KOPT-K1 (cell line): ENCODE measurements at regions not wholly inside any gene's neighbourhood (a gene's known extent, or its start where the extent isn't known, plus 50 kb on each side); places are given as distances from the start of the nearest gene placed in this dataset.

Source experiments
- H3K27ac ChIP-seq: fragments of 200-600 bp; sonication (generic); 2 replicates; pipeline ENCODE4 v1.5.1; 2016; ENCODE audit warnings: antibody characterized with exemption, mild to moderate bottlenecking, low read depth, low read length; ENCODE audit not compliant: poor library complexity, severe bottlenecking
- H3K36me3 ChIP-seq: fragments of 200-600 bp; sonication (generic); 2 replicates; pipeline ENCODE4 v1.5.1; 2017; ENCODE audit warnings: antibody characterized with exemption, mild to moderate bottlenecking, low read length, moderate library complexity; ENCODE audit not compliant: insufficient read depth
- H3K9me3 ChIP-seq: fragments of 200-600 bp; sonication (generic); 2 replicates; pipeline ENCODE4 v1.5.1; 2017; ENCODE audit warnings: antibody characterized with exemption, low read length, mild to moderate bottlenecking; ENCODE audit not compliant: insufficient read depth, poor library complexity, severe bottlenecking

GRCh38 chr14:105844810-105845724 lies 318.7 kb downstream of the TMEM121 start:
- H3K27ac ChIP-seq = no peak overlapping the region
- H3K9me3 ChIP-seq = no peaks in the 10 kb centered on the region
- H3K36me3 ChIP-seq = no peaks in the 10 kb centered on the region

DNA sequence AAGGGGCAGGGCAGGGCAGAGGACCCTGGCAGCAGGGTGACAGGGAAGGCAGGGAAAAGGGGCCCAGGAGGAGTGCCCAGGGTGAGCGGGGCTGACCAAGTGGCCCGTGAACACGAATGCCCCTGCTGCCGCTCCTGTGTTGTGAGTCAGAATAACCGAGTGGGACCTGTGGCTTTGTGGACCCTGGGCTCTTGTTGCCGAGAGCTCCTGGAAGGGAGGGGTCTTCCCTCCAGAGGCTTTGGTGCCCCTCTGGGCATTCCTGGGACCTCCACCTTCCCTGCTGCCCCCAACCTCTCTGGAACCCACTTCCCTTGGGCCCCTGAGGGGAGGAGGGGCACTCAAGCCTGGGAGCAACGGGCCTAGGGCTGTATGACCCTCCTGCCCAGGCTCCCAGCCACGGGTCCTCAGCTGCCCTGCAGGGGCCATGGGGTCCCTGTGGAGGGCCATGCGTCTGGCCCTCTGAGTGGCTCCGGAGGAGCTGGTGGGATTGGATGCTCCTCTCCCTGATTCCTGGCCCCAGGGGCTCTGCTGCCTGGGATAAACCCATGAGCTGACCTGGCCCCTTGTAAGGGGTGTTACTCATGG lies 319.4 kb downstream of the TMEM121 start:
- Histone ChIP-seq H3K9me3 (no peaks in the 10 kb centered on the region), H3K36me3 (no peaks in the 10 kb centered on the region), H3K27ac (no peak overlapping the region)

- no peak overlapping the region for H3K27ac ChIP-seq
- no peaks in the 10 kb centered on the region for H3K9me3 ChIP-seq
- no peaks in the 10 kb centered on the region for H3K36me3 ChIP-seq
Measured at GRCh38 chr14:105846312-105846711, 319.9 kb downstream of the TMEM121 start.

DNA sequence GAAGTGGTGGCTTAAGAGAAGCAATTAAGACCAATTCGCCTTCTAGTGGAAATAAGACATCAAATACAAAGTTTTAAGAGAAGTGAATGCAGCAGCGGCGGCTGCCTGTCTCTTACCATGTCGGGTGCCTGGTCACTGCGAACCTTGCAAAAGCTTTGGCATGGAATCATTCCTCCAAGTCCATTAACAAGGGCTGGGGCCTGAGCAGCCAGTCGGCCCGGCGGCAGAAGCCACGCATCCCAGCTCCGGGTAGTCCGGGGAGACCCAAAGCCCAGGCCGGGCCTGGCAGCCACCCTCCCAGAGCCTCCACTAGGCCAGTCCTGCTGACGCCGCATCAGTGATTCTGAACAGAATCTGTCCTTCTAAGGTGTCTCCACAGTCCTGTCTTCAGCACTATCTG lies 321.0 kb downstream of the TMEM121 start:
- Histone ChIP-seq H3K27ac (no peak overlapping the region), H3K36me3 (no peaks in the 10 kb centered on the region), H3K9me3 (no peaks in the 10 kb centered on the region)

- H3K27ac ChIP-seq = no peak overlapping the region
- H3K36me3 ChIP-seq = no peaks in the 10 kb centered on the region
- no peaks in the 10 kb centered on the region for H3K9me3 ChIP-seq
Measured at GRCh38 chr14:105848570-105848969, 322.2 kb downstream of the TMEM121 start.

DNA sequence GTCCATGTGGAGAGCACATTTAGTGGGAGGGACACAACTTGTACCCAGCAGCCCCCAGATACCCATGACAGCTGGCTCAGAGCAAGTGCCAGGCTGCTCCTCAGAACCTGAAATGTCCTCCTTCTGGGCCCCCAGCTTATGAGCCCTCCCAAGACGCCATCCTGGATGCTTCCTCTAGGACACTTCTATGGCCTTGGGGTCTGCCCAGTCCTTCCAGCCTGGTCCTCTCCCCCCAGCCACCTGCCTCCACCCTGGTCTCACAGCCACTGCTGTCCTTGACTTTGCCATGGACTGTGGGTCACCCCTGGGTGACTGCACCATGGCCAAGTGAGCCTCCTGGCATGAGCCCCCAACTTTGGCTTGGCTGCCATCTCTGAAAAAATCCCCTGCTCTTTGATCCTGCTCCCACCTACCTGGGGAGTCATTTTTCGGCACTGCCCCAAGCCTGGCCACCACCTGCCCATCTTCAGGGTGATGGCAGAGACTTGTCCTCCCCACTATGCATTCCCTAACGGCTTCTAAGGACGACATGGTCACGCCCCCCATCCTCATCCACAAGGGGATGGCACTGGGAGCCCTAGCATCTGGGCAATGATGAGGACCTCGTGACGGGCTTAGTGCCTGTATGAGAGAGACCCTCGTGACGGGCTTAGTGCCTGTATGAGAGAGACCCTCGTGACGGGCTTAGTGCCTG lies 323.7 kb downstream of the TMEM121 start:
- no peak overlapping the region for H3K27ac ChIP-seq
- no peaks in the 10 kb centered on the region for H3K36me3 ChIP-seq
- no peaks in the 10 kb centered on the region for H3K9me3 ChIP-seq

DNA sequence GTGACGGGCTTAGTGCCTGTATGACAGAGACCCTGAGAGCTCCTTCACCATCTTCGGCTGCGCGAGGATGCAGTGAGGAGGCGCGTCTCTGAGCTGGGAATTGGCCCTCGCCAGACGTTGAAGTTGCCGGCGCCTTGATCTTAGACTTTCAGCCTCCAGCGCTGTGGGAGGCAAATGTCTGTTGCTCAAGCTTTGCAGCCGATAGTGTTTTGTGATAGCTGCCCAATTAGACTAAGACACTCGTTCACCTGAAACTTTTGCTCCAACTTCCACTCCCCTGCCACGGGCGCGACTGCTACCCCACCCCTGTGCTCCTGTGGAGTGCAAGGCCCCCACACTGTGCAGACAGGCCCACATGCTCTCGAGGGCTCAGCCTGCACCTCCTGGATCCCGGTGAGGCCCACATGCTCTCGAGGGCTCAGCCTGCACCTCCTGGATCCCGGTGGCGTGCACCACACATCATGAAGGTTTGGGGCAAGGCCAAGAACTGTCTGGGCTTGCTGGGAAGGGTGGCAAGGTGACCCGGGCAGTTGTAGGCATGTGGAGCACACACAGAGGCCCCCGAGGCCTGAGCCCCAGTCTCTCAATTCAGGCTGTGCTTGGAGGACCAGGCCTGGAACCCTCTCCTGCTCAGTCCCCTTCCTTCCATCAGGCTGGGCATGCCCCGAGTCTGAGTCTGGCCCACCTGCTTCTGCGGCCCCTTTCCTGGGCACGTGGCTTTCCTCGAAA lies 324.6 kb downstream of the TMEM121 start:
- Histone ChIP-seq H3K9me3 (no peaks in the 10 kb centered on the region), H3K36me3 (no peaks in the 10 kb centered on the region), H3K27ac (no peak overlapping the region)

DNA sequence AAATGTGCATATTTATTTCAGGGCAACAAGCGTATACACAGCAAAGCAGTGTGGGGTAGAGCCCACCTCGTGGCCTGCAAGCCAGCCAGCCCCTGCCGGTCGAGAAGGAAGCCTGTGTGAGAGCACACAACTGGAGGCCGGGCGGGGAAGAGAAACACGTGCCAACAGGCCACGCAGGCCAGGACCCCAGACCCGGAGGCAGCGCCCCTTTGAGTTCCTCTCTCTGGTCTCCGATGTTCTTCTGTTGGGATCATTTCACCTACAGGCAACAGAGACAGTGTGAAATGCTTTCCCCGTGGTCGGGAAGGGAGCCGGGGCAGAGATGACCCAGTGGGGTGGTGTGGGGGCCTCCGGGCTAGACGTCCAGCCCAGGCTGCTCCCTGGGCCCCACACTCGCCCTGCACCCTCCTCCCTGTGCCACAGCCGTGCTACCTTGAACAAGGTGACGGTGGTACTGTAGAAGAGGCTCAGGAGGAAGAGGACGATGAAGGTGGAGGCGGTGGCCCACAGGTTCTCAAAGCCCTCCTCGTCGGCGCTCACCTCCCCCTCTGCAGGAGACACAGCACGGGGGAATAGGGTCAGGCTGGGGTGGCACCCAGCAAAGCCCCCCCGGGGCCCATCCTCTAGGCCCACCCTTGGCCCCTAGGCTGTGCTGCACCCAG lies 325.5 kb downstream of the TMEM121 start:
- Histone ChIP-seq H3K27ac (no peak overlapping the region), H3K36me3 (no peaks in the 10 kb centered on the region), H3K9me3 (no peaks in the 10 kb centered on the region)

DNA sequence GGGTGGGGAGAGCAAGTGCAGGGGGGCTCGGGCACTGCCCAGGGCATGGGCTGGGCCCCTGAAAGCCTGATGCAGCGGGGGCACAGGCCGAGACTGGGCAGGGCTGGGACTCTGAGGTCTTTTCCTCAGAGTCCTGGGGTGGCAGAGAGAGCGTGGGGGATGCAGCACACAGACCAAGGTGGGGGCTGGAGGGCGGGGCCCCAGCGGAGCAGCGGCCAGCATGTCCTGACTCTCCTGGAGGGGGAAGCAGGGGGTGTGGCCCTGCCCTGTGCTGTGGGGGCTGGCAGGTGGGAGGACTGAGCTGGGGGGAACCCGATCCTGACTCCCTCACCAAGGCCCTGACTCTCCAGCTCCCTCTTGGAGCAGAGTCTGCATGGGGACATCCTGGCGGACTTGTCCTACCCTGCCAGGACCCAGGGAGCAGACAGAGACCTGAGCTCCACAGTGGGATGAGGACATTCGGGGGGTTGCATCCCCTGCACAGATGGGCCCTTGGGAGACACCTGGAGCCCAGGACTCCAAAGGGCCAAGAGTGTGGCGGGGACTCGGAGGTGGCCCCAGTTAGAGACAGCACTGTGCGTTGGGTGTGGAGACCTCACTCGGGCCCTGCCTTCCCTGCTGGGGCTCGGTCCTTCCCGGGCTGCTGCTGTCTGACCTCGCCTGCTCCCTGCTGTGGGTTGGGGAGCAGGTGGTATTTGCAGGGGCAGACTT lies 326.1 kb downstream of the TMEM121 start:
- Histone ChIP-seq H3K9me3 (no peaks in the 10 kb centered on the region), H3K27ac (no peak overlapping the region), H3K36me3 (no peaks in the 10 kb centered on the region)

DNA sequence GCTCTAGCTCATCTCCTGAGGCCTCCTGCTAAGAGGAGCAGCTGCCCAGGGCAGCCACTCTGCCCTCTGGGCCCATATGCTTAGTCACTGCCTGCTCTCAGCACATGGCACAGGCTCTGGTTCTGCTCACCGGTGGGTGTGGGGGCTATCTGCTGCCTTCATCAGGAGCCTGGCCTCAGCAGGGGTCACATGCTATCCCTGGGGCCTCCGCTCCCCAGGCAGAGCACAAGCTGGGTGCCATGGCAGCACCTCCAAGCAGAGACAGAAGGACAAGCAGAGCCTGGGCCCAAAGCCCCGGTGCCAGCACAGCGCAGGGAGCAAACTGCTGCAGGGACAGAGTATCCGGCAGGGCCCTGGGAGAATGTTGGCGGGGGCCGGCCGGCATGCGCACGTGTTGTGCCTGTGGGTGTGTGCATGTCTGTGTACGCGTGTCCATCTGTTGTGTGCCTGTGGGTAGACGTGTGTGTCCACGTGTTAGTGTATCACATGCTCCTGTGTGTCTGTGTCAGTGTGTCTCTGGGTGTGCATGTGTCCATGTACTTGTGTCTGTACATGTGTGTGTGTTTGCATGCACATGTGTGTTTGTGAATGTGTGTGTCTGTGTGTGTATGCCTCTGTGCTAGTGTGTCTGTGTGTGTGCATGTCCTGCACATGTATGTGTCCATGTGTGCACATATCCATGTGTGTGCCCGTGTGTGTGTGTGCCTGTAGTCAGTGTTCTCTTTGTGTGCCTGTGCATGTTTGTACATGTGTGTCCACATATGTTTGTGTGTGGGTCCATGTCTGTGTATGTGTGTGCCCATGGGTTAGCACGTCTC lies 326.9 kb downstream of the TMEM121 start:
- Histone ChIP-seq H3K9me3 (no peaks in the 10 kb centered on the region), H3K36me3 (no peaks in the 10 kb centered on the region), H3K27ac (no peak overlapping the region)

DNA sequence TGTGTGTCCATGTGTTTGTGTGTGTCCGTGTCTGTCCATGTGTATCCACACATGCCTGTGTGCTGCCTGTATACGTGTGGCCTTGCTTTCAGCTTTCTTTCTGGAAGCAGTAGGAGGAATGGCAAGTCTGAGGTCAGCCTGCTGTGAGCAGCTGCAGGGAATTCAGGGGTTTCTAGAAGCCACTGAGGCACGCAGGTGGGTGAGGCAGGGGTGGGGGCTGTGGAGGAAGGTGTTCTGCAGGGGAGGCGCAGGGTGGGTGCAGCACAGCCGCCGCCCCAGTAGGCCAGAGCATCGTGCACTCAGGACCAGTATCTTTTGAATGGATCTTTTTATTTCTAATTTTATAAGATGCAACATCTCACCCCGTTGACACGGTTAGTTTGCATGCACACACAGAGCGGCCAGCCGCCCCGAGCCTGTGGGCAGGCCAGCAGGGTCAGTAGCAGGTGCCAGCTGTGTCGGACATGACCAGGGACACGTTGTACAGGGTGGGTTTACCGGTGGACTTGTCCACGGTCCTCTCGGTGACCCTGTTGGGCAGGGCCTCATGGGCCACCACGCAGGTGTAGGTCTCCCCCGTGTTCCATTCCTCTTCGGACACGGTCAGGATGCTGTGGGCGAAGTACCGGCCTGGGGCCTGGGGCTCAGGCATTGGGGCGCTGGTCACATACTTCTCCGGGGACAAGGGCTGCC lies 327.7 kb downstream of the TMEM121 start:
- H3K9me3 ChIP-seq = no peaks in the 10 kb centered on the region
- H3K27ac ChIP-seq = no peak overlapping the region
- H3K36me3 ChIP-seq = no peaks in the 10 kb centered on the region

DNA sequence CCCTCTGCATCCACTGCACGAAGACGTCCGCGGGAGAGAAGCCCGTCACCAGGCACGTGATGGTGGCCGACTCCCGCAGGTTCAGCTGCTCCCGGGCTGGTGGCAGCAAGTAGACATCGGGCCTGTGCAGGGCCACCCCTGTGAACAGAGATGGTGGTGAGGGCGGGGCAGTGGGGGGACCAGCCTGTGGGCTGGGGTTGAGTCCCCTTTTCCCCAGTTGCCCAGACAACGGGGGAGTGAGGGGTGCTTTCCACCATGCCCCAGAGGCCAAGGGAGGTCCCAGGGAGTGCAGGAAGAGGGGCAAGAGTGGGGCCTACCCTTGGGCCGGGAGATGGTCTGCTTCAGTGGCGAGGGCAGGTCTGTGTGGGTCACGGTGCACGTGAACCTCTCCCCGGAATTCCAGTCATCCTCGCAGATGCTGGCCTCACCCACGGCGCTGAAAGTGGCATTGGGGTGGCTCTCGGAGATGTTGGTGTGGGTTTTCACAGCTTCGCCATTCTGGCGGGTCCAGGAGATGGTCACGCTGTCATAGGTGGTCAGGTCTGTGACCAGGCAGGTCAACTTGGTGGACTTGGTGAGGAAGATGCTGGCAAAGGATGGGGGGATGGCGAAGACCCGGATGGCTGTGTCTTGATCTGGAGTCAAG lies 328.3 kb downstream of the TMEM121 start:
- Histone ChIP-seq H3K27ac (no peak overlapping the region), H3K9me3 (no peaks in the 10 kb centered on the region), H3K36me3 (no peaks in the 10 kb centered on the region)
